Neural crest cell (in vitro differentiated cells): ENCODE measurements at regions not wholly inside any gene's neighbourhood (a gene's known extent, or its start where the extent isn't known, plus 50 kb on each side); places are given as distances from the start of the nearest gene placed in this dataset.

Source experiments
- DNase-seq: peaks from one replicate; pipeline ENCODE4 v3.0.0; 2021; ENCODE audit warnings: low read depth, mixed read lengths, low spot score
- H3K27ac Mint-ChIP-seq: one replicate; pipeline ENCODE4 v1.8.0; 2021; ENCODE audit warnings: mild to moderate bottlenecking, mixed read lengths; ENCODE audit not compliant: unreplicated experiment
- H3K27me3 Mint-ChIP-seq: 2 replicates; pipeline ENCODE4 v1.8.0; 2021; ENCODE audit warnings: low read depth, mild to moderate bottlenecking, mixed read lengths
- H3K36me3 Mint-ChIP-seq: 2 replicates; pipeline ENCODE4 v1.8.0; 2021; ENCODE audit warnings: low read depth, mild to moderate bottlenecking, mixed read lengths
- H3K4me1 Mint-ChIP-seq: 2 replicates; pipeline ENCODE4 v1.8.0; 2021; ENCODE audit warnings: mixed read lengths
- H3K4me3 Mint-ChIP-seq: one replicate; pipeline ENCODE4 v1.8.0; 2021; ENCODE audit warnings: mild to moderate bottlenecking, mixed read lengths
- H3K9me3 Mint-ChIP-seq: 2 replicates; pipeline ENCODE4 v1.8.0; 2021; ENCODE audit warnings: mixed read lengths
- TF ChIP-seq, protein P1 (sequence below): fragments of 200-600 bp; sonication (generic); conservative IDR thresholded peaks from 2 replicates; pipeline ENCODE4 v1.5.0; 2021; ENCODE audit warnings: antibody characterized with exemption, mild to moderate bottlenecking

DNA sequence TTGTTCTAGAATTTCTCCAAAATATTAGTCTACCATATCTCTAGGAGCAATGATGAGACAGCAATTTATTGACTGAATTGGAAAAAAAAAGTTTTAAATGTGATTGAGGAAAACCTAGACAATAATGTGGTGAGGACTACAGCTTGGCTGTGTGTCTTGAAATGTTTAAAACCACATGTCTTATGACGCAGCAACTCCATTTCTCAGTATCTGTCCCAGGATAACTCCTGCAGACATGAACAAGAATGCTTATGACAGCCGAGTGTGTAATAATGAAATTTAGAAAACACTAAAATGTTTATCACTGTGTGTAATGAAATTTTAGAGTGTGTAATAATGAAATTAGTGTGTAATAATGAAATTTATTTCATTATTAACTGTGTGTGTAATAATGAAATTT, 254.1 kb upstream of the DAPK1 start:
- Mint-ChIP-seq H3K36me3 (no peaks in the 10 kb centered on the region), H3K27ac (no peak overlapping the region), H3K9me3 (peaks cover 3% of the 10 kb centered on the region), H3K27me3 (no peaks in the 10 kb centered on the region), H3K4me3 (no peak overlapping the region), H3K4me1 (no peaks in the 10 kb centered on the region)
- TF ChIP-seq, protein P1, sequence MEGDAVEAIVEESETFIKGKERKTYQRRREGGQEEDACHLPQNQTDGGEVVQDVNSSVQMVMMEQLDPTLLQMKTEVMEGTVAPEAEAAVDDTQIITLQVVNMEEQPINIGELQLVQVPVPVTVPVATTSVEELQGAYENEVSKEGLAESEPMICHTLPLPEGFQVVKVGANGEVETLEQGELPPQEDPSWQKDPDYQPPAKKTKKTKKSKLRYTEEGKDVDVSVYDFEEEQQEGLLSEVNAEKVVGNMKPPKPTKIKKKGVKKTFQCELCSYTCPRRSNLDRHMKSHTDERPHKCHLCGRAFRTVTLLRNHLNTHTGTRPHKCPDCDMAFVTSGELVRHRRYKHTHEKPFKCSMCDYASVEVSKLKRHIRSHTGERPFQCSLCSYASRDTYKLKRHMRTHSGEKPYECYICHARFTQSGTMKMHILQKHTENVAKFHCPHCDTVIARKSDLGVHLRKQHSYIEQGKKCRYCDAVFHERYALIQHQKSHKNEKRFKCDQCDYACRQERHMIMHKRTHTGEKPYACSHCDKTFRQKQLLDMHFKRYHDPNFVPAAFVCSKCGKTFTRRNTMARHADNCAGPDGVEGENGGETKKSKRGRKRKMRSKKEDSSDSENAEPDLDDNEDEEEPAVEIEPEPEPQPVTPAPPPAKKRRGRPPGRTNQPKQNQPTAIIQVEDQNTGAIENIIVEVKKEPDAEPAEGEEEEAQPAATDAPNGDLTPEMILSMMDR, result no peak
- DNase-seq, result no peak

DNA sequence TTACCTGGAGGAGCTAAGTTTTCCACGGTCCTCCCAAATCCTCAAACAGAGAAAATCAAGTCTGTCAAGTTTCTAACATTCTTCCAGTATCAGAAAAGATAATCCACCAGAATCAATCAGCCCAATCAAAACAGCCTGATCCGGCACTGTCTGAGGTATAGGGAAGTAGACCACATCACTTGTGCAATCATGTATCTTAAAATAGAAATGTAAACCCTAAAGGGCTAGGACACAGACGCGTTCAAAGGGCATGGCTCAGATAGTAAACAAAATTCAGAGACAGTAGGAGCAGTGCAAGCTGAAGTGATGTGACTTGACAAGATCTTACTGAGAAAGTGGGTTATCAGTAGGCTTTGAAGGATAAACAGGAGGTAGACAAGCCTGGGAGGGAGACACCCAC, 252.4 kb upstream of the DAPK1 start:
- no peak for DNase-seq
- Mint-ChIP-seq H3K36me3 (no peaks in the 10 kb centered on the region), H3K27me3 (no peaks in the 10 kb centered on the region), H3K27ac (no peak overlapping the region), H3K4me3 (no peak overlapping the region), H3K9me3 (peaks cover 3% of the 10 kb centered on the region), H3K4me1 (no peaks in the 10 kb centered on the region)
- TF ChIP-seq, protein P1, result no peak

DNA sequence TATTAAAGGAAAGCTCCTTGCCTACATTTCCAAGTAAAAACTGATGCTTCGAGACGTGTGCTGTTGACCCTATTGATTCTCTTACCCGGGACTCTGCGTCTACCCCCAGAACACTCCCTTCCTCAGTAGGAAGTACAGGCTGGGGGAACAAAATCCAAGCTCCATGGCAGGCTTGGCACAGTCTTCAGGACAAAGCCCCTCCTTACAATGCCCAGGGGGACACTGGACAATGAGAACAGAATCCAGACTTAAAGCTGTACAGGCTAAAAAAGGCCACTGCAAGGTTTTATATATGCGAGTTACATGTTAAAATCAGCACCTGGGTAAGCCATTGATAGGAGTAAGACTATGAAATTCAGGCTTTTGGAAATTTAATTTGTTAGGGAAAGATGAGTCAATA, 250.6 kb upstream of the DAPK1 start:
- H3K27me3 Mint-ChIP-seq, result no peaks in the 10 kb centered on the region
- H3K9me3 Mint-ChIP-seq, result no peaks in the 10 kb centered on the region
- H3K4me3 Mint-ChIP-seq, result no peak overlapping the region

DNA sequence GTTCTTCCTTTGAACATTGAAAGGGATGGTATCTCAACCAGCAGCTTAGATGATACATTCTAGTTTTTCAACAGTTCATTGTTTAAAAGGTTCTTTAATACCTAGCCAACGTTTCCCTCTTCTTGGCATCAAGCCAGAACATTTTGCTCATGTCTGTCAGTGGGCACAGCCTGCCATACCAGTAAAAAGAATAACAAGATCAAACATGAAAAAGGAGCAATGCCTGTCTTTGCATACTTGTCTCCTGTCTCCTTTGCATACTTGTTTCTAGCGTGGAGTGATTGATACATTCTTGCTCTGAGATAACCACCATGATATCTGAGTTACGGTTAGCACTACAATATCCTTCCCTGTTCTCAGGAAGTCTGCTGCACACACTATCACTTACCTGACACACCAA, 248.6 kb upstream of the DAPK1 start:
- H3K4me1 Mint-ChIP-seq, result no peaks in the 10 kb centered on the region
- H3K27ac Mint-ChIP-seq, result no peak overlapping the region
- no peaks in the 10 kb centered on the region for H3K27me3 Mint-ChIP-seq
- no peak for DNase-seq
- H3K4me3 Mint-ChIP-seq, result no peak overlapping the region
- no peaks in the 10 kb centered on the region for H3K9me3 Mint-ChIP-seq
- H3K36me3 Mint-ChIP-seq, result no peaks in the 10 kb centered on the region
- TF ChIP-seq, protein P1, result no peak

More for the DNA sequence above, 250.6 kb upstream of the DAPK1 start:
- Mint-ChIP-seq H3K36me3 (no peaks in the 10 kb centered on the region), H3K27ac (no peak overlapping the region), H3K4me1 (no peaks in the 10 kb centered on the region)
- DNase-seq, result no peak
- TF ChIP-seq, protein P1, result no peak

DNA sequence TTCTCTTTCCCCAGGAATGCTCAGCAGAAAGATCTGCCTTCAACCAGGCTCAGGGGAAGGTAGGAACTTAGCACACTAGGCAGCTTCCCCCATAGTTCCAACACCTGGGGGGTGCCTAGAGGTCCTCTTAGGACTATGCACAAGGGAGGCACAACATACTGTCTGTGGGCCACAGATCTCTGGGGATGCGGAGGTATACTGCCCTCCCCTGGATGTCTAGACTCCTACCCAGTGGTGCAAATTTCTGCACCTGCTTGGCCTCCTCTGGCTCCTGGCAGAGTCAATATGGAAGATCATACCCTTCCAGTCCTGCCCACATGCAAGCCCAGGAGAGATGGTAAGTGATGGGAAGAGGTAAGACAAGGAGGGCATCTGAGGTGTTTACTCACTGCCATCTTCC, 247.5 kb upstream of the DAPK1 start:
- TF ChIP-seq, protein P1, result no peak

More for the DNA sequence above, 247.5 kb upstream of the DAPK1 start:
- no peak for DNase-seq
- Mint-ChIP-seq H3K27me3 (no peaks in the 10 kb centered on the region), H3K27ac (no peak overlapping the region), H3K4me1 (no peaks in the 10 kb centered on the region), H3K4me3 (no peak overlapping the region), H3K36me3 (no peaks in the 10 kb centered on the region), H3K9me3 (no peaks in the 10 kb centered on the region)
